PC-3 (cell line): ENCODE measurements at regions not wholly inside any gene's neighbourhood (a gene's known extent, or its start where the extent isn't known, plus 50 kb on each side); places are given as distances from the start of the nearest gene placed in this dataset.

Source experiments
- EZH2phosphoT487 ChIP-seq: fragments of 300-600 bp; sonication (generic); IDR thresholded peaks from 2 replicates; pipeline ENCODE4 v1.6.1; 2018; ENCODE audit warnings: mild to moderate bottlenecking, antibody characterized with exemption, low read length, borderline replicate concordance
- TF ChIP-seq, protein P1 (sequence below): fragments of 300-600 bp; sonication (generic); conservative IDR thresholded peaks from 2 replicates; pipeline ENCODE4 v1.5.1; 2017; ENCODE audit warnings: antibody characterized with exemption, low read depth, mild to moderate bottlenecking, low read length

- TF ChIP-seq, protein P1, sequence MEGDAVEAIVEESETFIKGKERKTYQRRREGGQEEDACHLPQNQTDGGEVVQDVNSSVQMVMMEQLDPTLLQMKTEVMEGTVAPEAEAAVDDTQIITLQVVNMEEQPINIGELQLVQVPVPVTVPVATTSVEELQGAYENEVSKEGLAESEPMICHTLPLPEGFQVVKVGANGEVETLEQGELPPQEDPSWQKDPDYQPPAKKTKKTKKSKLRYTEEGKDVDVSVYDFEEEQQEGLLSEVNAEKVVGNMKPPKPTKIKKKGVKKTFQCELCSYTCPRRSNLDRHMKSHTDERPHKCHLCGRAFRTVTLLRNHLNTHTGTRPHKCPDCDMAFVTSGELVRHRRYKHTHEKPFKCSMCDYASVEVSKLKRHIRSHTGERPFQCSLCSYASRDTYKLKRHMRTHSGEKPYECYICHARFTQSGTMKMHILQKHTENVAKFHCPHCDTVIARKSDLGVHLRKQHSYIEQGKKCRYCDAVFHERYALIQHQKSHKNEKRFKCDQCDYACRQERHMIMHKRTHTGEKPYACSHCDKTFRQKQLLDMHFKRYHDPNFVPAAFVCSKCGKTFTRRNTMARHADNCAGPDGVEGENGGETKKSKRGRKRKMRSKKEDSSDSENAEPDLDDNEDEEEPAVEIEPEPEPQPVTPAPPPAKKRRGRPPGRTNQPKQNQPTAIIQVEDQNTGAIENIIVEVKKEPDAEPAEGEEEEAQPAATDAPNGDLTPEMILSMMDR: no peak
- no peak for TF ChIP-seq EZH2phosphoT487
These were observed 83.8 kb upstream of the CCND2 start for GRCh38 chr12:4189721-4190120.
